Activated T-cell treated with anti-CD3 and anti-CD28 coated beads for 4 hours (primary cell): ENCODE measurements at regions not wholly inside any gene's neighbourhood (a gene's known extent, or its start where the extent isn't known, plus 50 kb on each side); places are given as distances from the start of the nearest gene placed in this dataset.

Experiments
- DNase-seq: peaks from one replicate; pipeline ENCODE4 v3.0.0-alpha.2; 2020

DNA sequence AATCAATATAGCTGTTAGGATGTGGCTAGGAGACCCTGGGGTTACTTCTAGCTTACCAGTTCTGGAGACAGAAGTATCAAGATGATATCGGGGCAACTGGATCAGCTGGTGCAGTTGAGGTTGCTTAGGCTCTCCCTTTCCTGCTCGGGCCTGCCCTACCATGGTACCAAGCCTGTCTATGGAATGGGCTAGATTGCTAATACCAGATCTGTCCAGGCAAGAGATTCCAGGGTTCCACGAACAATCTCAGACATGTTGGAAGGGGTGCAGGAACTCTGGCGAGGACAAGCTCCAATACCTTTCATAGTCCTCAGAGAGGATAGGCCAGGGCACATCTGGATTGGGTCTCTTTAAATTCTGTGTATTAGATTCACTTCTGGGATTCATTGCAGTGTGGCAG, 53.8 kb downstream of the ADM start:
- no peak for DNase-seq

DNA sequence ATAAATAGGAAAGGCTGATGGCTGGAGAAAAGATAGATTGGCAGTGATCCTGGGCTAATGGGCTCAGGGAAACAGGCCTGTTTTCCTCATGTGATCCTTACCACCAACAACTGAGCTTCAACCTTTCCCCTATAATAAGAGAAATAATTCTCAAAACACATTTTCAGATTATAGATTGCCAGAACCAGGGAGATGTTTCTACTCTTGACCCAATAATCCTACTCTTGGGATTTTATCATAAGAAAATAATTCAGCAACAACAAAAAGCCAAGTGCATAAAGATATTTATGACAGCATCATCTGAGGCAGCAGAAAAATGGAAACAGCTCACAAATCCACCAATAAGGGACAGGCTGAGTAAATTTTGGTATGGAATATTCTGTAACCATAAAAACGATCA, 54.3 kb downstream of the ADM start:
- no peak for DNase-seq

DNA sequence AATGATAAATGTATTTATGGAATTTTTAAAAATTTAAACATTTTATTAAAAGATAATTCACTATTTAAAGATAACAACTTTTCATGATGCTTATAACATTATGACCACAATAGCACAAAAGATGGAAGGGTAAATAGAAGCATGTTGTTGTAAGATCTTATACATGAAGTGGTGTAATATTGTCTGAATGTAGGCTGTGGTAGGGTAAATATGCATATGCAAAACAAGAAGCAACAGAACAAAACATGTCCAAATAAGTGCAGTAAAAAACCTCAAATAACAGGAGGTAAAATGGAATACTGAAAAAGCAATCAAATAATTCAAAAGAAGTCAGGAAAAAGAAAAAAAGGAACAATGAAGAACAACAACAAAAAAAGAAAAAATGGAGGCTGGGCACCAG, 56.0 kb downstream of the ADM start:
- DNase-seq = no peak

DNA sequence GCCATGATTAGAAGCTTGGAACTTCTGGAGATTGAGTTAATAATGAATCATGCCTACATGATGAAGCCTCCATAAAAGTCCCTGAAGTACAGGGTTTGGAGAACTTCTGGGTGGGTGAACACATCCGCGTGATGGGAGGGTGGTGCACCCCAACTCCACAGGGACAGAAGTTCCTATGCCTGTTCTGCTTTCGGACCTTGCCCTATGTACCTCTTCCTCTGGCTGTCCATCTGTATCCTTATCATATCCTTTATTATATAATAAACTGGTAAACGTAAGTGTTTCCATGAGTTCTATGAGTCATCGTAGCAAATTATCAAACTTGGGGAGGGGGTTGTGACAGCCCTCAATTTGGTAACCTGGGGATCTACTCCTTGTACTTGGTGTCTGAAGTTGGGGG, 60.2 kb downstream of the ADM start:
- DNase-seq = no peak

DNA sequence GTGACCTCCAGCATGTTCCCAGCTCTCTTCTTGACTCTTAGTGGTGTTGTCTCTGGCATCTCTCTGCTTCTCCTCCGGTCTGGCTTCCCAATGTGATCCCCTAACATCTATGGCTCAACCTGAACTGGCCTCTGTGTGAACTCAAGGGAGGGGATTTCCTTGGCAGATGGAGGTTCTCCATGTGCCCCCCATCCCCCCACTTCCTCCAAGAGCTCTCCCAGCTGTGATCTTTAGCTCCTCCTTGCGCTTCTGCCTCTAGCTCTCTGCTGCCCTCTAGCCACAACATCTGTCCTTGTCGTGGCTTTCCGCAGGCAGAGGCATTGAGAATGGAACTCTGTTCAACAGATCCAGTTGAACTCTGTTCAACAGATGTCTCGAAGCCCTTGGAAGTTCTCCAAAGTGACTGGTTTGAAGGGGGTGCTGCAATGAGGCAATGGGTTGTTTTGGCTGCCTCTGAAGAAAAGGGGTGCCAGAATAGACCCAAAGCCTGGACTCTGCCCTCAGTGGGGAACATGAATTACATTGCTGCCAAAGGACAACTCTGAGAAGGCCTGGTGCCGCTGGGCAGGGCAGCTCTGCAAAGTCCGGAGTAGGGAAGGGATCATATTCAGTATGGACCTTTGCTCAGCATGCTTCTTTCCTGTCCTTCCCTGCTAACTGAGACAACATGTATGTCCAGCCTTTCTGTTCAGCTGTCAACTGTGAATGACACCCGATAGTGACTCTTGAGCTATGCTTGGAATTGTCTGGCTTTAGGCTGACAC, 61.9 kb downstream of the ADM start:
- DNase-seq = peak; percentile 43

DNA sequence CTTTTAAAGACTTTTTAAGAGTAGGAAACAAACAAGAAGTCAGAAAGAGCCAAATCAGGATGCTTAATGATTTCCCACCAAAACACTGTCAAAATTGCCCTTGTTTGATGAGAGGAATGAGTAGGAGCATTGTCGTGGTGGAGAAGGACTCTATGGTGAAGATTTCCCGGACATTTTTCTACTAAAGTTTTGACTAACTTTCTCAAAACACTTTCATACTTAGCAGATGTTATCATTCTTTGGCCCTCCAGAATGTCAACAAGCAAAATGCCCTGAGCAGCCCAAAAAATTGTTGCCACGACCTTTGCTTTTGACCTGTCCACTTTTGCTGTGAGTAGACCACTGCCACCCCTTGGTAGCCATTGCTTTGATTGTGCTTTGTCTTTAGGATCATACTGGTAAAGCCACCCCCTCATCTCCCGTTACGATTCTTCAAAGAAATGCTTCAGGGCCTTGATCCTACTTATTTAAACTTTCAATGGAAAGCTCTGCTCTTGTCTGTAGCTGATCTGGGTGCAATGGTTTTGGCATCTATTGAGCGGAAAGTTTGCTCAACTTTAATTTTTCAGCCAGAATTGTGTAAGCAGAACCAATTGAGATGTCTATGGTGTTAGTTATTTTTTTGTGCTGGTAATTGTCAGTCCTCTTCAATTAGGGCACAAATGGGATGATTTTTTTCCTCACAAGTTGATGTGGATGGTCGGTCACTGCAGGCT, 67.2 kb downstream of the ADM start:
- no peak for DNase-seq

DNA sequence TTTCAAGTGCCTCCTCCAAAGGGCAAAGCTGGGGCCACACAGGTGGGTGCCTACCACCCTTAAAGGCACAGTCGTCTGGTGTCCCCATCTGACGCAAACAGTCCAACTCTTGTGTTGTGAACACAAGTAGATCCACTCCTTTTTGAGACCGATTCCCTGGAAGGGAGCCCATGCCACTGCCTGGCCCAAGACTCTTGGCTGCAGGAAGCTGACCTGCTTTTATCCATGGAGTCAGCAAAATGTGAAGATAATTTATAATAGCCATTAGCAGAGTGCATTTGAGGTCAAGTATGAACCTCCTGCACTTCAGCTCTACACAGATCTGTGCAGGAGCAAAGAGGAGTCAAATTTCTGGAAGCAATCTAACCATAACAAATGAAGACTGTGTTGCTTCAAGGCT, 68.5 kb downstream of the ADM start:
- no peak for DNase-seq

DNA sequence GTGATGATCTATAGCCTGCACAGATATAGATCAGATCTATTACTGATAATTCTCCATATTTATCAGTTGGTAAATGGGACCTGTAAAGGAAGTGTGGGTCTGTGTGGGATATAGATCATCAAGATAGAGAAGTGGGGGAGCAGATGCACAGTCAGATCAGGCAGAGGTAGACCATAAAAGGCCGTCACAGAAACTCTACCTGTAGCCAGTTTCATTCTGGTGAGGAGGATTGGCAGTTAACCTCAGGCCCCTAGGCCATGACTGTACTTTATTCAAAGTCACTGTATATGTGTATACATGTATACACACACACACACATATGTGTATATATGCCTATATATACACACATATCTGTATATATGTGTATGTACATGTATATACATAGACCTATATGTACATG, 69.1 kb downstream of the ADM start:
- DNase-seq = no peak

DNA sequence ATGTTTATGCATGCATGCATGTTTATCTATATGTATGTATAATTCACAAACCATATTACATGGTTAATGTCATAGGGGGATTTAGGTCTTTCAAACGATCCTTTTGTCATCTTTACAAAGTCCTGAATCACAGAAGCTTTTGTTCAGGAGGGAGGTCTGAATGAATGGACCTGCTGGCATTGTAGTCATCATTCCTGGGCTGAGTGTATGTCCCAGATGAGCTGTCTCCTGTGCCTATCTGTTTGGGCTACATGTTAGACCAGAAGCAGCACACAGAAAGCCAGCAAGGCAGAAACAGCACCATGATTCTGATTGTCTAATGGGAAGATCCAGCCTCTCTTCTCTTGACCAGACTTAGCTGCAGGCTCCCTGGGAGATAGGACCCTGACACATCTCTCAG, 69.5 kb downstream of the ADM start:
- DNase-seq = no peak

DNA sequence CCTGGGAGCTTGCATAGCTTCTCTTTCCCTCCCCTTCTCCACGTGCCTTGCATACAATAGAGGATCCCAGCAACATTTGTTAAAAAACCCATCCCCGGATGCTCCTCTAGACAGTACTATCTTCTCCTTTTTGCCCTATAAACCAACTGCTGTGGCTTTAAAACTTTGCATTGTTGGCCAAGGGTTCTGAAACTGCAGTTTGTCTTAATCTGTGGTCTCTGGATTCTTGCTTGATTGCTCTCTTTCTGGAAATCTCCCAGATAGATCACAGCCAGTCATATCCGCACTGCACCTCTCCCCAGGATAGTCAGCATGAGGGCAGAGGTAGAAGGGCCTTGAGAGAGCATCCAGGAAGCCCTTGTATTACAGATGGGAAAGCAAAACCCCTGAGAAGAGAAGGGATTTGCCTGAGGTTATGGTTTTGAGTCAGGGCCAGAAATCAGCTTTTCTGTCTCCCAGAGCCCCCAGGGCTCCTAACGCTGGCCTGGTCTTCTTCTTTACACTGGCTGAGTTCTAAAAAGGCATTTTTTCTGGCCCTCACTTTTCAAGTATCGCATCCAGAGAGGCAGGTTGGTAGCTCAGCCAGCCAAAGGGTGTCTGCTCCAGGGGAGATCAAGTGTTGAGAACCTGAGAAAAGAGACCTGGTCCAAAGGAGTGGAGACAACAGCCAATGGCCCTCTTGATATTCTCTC, 70.6 kb downstream of the ADM start:
- DNase-seq = no peak

DNA sequence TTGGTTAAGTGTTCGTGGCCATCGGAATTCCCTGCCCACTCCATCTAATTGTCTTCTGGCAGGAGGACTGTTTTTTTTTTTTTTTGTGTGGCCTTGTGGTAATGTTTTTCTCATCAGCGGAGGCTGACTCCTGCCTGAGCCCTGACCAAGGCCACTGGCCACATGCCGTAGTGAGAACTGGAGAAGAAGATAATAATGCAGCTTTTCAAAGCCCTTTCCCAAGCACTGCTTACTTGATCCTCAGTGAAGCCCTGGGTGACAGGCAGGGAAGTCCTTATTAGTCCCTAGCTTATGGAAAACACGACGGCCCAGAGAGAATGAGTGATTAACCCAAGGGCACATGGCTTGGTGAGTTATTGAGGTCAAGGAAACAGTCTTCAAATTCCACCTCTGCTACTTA, 71.2 kb downstream of the ADM start:
- no peak for DNase-seq

DNA sequence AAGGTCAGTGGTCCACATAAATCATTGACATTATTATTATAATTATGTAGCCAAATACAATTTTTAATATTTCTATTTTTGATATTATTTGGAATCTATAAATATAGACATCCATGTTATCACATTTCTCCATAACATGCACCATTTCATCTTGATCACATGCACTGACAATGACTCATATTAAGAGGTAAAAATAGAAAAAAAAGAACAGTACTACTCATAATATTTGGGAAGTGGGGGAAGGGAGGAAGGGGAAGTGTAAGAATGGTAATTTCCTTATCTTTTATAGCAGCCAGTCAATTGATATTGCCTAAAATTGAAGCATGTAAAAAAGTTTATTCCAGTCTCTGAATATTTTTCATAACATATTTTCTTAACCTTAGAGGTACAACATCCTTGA, 72.3 kb downstream of the ADM start:
- DNase-seq = no peak

DNA sequence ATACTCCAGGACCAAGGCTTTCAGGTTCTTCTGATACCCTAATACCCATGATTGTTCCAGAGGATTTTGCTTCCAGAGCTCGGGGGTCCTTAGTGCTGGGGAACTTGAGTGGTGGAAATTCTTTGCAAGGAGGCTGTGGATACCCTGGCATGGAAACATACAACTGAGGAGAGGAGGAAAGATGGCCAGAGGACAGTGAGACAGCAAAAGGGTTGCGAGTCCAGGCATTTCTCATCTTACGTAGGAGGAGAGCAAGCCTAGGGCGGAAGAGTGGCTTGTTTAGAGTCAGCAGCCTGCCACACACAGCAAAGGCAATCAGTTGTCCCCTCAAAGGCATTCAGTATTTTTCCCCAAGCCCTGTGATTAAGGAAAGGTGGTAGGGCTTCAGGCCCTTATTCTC, 73.5 kb downstream of the ADM start:
- no peak for DNase-seq

DNA sequence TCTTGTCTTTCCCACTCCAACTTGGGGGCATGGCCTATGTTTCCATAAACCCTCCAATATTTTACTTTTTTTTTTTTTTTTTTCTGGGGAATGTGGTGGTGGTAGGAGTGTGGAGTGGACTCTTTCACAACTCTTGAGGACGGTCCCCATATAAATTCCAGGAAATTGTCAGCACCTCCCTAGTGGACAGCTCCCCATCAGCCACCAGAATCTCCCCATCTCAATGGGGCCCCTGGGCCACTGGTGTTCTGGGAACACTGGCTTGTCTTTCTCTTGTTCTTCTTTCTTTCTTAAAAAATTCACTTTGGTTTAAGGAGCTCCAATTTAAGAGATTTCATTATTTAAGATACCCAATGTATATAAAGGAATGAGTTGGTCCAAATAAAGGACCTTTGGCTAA, 74.1 kb downstream of the ADM start:
- no peak for DNase-seq

DNA sequence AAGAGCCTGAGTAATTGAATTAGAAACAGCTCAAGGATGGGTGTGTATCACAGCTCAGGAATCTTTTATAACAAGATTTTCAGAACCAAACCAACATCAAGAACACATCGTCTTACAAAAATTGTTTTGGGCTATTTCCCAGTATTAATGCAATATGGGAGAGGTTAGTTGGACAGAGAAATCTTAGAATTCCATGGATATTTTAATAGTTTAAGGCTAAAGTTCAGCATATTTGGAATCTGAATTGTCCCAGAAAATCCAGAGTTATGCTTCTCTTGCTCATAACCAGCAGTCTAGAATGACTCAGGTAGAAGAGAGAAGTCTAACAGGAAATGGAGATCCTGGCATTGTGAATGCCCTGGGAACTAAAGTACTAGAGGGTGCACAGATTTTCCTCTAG, 74.6 kb downstream of the ADM start:
- DNase-seq = no peak

DNA sequence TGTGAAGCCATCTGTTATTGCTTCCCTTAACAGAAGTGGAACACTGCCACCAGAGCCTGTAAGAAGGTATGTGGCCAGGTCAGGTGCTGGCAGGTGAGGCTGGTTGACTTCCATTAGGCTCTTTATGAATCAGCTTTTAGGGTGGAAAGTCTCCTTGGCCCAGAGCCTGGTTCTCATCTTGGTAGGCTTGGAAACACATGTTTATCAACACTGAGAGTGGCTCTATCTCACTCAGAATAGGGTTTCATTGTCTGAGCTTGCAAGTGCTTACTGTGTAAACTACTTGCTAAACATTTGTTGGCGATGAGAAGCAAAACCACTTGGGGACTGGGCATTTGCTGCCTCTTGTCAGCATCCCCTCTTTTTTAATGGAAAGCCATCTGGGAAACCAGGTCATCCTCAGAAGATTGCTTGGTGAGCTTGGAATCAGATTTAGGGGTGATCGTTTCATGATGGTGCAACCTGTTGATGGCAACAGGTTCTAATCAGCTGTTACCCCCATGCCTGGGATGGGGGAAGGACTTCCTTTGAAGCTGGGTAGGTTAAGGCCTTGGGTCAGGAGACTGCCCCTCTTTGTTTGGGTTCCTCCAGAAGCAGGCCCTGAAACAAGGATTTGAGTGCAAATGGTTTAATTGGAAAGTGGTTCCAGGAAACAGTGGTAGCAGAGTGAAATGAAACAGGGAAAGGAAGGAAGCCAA, 75.0 kb upstream of the AMPD3 start:
- no peak for DNase-seq

DNA sequence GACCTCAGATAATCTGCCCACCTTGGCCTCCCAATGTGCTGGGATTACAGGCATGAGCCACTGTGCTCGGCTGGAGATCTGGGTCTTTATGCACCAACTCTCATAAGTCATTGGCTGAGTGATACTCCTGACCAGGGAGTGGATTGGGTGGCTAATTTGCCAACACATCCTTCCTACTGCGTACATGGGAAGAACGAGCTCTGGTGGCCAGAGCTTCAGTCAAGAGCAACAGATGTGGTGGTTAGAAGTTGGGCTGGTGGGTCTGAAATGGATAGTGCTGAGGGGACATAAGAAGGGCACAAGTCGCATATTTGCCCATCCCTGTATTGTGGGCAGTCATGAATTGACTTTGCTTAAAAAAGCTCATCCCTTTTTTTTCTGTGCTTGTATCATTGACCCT, 74.1 kb upstream of the AMPD3 start:
- DNase-seq = no peak

DNA sequence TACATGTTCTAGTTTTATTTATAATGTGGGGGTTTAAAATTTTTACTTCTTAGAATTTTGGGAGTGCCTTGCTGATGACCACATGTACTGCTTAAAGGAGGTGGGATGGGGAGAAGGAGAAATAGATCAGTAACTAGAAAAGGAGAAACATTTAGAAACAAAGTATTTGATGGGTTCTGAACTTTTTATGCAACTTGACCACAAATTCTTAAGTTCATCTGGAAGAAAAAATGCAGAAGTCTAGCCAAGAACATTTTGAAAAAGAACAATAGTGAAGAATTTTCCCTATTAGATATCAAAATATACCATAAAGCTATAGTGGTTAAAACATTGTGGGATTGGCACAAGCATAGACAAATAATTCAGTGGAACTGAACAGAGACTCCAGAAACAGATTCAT, 73.3 kb upstream of the AMPD3 start:
- DNase-seq = no peak

DNA sequence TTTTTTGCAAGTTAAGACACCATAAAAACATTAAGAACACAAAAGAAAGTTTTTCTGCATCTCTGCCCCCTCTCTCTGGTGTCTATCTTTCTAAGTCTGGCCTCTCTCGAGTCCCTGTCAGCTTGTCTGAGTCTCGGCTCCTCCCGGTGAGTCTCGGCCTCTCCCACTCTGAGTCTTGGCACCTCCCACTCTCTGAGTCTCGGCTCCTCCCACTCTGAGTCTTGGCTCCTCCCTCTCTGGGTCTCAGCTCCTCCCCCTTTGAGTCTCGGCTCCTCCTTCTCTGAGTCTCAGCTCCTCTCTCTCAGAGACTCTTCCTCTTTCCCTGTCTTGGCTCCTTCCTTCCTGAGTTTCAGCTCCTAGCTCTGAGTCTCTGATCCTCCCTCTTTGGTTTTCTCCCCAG, 72.5 kb upstream of the AMPD3 start:
- no peak for DNase-seq

DNA sequence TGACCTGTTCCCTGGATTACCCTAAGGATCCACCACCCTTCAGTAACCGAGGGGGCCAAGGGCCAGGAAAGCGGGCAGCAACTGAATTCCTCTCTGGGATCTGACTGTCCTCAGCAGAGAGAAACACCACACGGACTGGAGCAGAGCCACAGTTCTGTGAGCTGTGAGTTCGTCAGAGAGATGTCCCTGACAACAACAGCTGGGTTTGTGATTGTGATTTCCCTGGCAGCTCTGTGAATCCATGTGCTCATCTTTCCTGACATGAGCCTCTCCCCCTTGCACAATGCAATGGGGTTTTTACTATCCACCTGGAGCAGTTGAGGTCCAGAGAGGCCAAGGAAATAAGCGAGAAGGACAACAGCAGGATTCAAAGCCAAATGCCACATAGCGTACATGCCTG, 69.4 kb upstream of the AMPD3 start:
- DNase-seq = no peak

DNA sequence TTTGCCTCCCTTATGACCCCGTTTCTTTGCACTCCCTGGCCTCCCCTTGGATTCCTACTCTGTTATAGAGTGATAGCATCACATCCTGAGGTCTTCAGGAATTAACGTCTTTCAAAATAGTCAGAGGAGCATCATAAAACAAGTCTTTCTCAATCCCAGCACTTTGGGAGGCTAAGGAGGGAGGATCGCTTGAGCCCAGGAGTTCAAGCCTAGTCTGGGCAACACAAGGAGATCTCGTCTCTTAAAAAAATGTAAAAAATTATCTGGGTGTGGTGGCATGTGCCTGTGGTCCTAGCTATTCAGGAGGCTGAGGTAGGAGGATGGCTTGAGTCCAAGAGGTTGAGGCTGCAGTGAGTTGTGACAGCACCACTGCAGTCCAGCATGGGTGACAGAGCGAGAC, 68.7 kb upstream of the AMPD3 start:
- DNase-seq = no peak

DNA sequence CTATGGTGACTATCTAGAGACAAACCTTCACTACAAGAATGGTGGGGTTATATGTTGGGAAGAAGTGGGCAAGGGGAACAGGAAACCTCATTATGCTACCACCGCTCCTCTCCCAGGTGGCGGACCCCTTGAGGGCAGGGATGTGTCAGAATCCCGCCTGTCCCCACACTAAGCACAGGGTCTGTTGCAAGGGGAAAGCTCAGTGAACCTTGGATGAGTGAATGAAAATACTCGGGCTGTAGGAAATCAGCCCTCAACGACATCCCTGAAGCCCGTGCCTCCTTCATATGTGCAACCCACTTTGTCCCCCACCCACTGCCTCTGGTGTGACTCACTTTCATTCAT, 68.2 kb upstream of the AMPD3 start:
- DNase-seq = no peak

DNA sequence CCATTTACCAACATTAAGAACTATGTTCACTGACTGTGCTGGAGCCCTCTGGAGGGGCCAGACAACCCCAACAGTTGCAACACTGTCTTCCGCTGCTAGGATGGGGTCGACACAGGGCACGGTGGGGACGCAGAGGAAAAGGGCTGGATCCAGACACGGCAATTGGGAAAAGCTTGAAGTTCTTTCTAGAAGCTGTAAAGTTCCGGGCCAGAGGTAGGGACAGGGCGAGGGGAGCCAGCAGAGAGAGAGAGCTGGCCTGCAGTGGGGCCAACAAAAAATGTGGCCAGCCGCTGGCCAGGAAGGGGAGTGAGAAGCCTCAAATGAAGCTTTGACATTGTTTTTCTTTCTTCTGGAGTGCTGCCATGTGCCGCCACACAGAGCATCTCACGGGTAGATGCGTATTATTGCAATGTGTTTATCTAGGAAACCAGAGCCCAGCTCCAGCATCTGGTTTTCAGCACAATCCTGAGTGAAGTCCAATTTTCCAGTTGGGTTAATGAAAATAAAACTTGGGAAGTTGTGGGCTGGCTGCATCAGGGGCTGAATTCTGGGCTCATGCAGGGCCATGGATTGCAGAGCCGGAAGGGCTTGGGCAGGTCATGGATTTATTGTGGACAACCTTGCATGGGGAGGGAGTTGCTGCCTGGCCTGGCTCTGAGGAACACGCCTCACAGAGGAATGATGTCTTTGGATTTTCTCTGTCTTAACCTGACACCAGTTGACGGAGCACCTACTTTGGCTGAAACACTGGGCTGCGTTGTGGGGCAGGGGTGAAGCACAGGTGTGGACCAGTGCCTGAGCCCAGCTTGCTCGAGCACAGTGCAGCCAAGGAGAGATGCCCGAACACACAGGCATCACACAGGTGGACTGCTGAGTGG, 67.6 kb upstream of the AMPD3 start:
- no peak for DNase-seq
